GM12878 (cell line): ENCODE measurements at regions not wholly inside any gene's neighbourhood (a gene's known extent, or its start where the extent isn't known, plus 50 kb on each side); places are given as distances from the start of the nearest gene placed in this dataset.

Experiments
- ATAC-seq: fragments of 200-7000 bp; cut with Tn5 transposase; 3 replicates; pipeline ENCODE4 v1.9.1; 2020; ENCODE audit warnings: mild to moderate bottlenecking, moderate library complexity
- BruUV-seq: library from RNA; stranded (reverse); fragments of 400-500 nt; replicated peaks from 2 replicates; lab custom pipeline; 2021; lab: Mats Ljungman, UMichigan
- CTCF ChIA-PET: fragments of 300-600 bp; sonication (Branson Sonifier 250); formaldehyde crosslinking; extraction: SDS; loops from one replicate; lab custom pipeline; 2021; ENCODE audit warnings: inconsistent platforms; lab: Yijun Ruan, JAX
- POLR2A ChIA-PET: fragments of 350-600 bp; formaldehyde crosslinking; extraction: SDS; loops from one replicate; lab custom pipeline; 2021; ENCODE audit warnings: inconsistent platforms; lab: Charles Lee
- RAD21 ChIA-PET: fragments of 300-600 bp; sonication (Branson Sonifier 250); formaldehyde crosslinking; loops from one replicate; lab custom pipeline; 2023; ENCODE audit warnings: antibody characterized with exemption; ENCODE audit not compliant: unreplicated experiment; lab: Charles Lee
- SMC1A ChIA-PET: fragments of 300-600 bp; sonication (Branson Sonifier 250); formaldehyde crosslinking; loops from one replicate; lab custom pipeline; 2023; ENCODE audit not compliant: unreplicated experiment, uncharacterized antibody; lab: Charles Lee
- DNase-seq: peaks from one replicate; pipeline ENCODE4 v3.0.0-alpha.2; 2011; ENCODE audit warnings: low read depth, low spot score
- FAIRE-seq: peaks from 3 replicates; lab custom pipeline; 2011; peaks lifted over from hg19 to GRCh38; lab: Jason Lieb, UNC
- H2AFZ ChIP-seq: 2 replicates; pipeline ENCODE4 v1.6.0; 2011; ENCODE audit warnings: low read depth, low read length, control low read depth; ENCODE audit not compliant: control insufficient read depth
- H3K27ac ChIP-seq: 2 replicates; pipeline ENCODE4 v1.5.1; 2011; ENCODE audit warnings: control low read depth; ENCODE audit not compliant: control insufficient read depth, insufficient read depth
- H3K27me3 ChIP-seq, 2 experiments: replicated peaks in 1 of 2; 2 replicates each; pipeline versions ENCODE4 v1.6.0 to v1.6.1; 2011; ENCODE audit warnings: low read length in 1 of 2; ENCODE audit not compliant: control insufficient read depth in 2 of 2, insufficient read depth in 2 of 2
- H3K36me3 ChIP-seq, 2 experiments: 2 replicates each; pipeline ENCODE4 v1.5.1; 2011; ENCODE audit warnings: low read length in 1 of 2; ENCODE audit not compliant: control insufficient read depth in 2 of 2, insufficient read depth in 2 of 2
- H3K4me1 ChIP-seq: 2 replicates; pipeline ENCODE4 v1.6.1; 2011; ENCODE audit warnings: mild to moderate bottlenecking, low read length, moderate library complexity, mixed read lengths; ENCODE audit not compliant: control insufficient read depth, insufficient read depth
- H3K4me2 ChIP-seq: 2 replicates; pipeline ENCODE4 v1.6.0; 2011; ENCODE audit warnings: control low read depth; ENCODE audit not compliant: control insufficient read depth, insufficient read depth
- H3K4me3 ChIP-seq: fragments of 200-600 bp; sonication (generic); 2 replicates; pipeline ENCODE4 v1.5.1; 2016
- H3K79me2 ChIP-seq: 2 replicates; pipeline ENCODE4 v1.6.0; 2011; ENCODE audit warnings: low read length; ENCODE audit not compliant: control insufficient read depth, insufficient read depth
- H3K9ac ChIP-seq: 2 replicates; pipeline ENCODE4 v1.8.0; 2011; ENCODE audit warnings: low read length, control low read depth, mixed read lengths; ENCODE audit not compliant: control insufficient read depth, insufficient read depth
- H3K9me3 ChIP-seq: replicated peaks from 3 replicates; pipeline ENCODE4 v1.5.1; 2011; ENCODE audit warnings: mild to moderate bottlenecking, low read length; ENCODE audit not compliant: control insufficient read depth, insufficient read depth
- H4K20me1 ChIP-seq: 2 replicates; pipeline ENCODE4 v1.6.0; 2011; ENCODE audit not compliant: control insufficient read depth, insufficient read depth
- CBX5 ChIP-seq: sonication (generic); IDR thresholded peaks from 2 replicates; pipeline ENCODE4 v1.6.1; 2016; ENCODE audit warnings: low read depth, moderate library complexity, mild to moderate bottlenecking, inconsistent platforms
- DPF2 ChIP-seq: fragments of 450-650 bp; IDR thresholded peaks from 2 replicates; pipeline ENCODE4 v1.6.1; 2017; ENCODE audit warnings: mild to moderate bottlenecking
- HCFC1 ChIP-seq: fragments of 150-350 bp; IDR thresholded peaks from 2 replicates; pipeline ENCODE4 v1.6.1; 2014; ENCODE audit warnings: low read length
- MTA3 ChIP-seq: IDR thresholded peaks from 2 replicates; pipeline ENCODE4 v1.6.1; 2012; ENCODE audit warnings: low read length, inconsistent platforms, borderline replicate concordance
- NFIC ChIP-seq: IDR thresholded peaks from 2 replicates; pipeline ENCODE4 v1.6.1; 2012; ENCODE audit warnings: low read depth, mild to moderate bottlenecking, inconsistent platforms, low read length, moderate library complexity
- NFYA ChIP-seq: IDR thresholded peaks from 2 replicates; pipeline ENCODE4 v1.6.1; 2011; ENCODE audit warnings: low read depth, mild to moderate bottlenecking, low read length, improper control_type of control experiment, borderline replicate concordance
- NR2F1 ChIP-seq: fragments of 450-650 bp; conservative IDR thresholded peaks from 2 replicates; pipeline ENCODE4 v1.6.1; 2017; ENCODE audit warnings: mild to moderate bottlenecking
- SIN3A ChIP-seq: IDR thresholded peaks from 2 replicates; pipeline ENCODE4 v1.6.1; 2012; ENCODE audit warnings: low read depth, low read length, improper control_type of control experiment
- SMARCA5 ChIP-seq: fragments of 450-650 bp; IDR thresholded peaks from 2 replicates; pipeline ENCODE4 v1.6.1; 2017; ENCODE audit warnings: mild to moderate bottlenecking
- SP1 ChIP-seq: IDR thresholded peaks from one replicate; pipeline ENCODE4 v1.6.1; 2011; ENCODE audit warnings: low read depth, low read length
- SREBF2 ChIP-seq: IDR thresholded peaks from 2 replicates; pipeline ENCODE4 v1.6.1; 2012; ENCODE audit warnings: mild to moderate bottlenecking, low read length
- ZNF622 ChIP-seq: fragments of 450-650 bp; IDR thresholded peaks from 2 replicates; pipeline ENCODE4 v1.6.1; 2017; ENCODE audit warnings: mild to moderate bottlenecking, inconsistent platforms
- WGBS: methylation state at CpG from one replicate; pipeline ENCODE4 v1.1.6; 2016; ENCODE audit warnings: low lambda C conversion rate; ENCODE audit not compliant: insufficient replicate concordance, insufficient coverage; ENCODE audit errors: missing lambda C conversion rate; 5-methylcytosine and 5-hydroxymethylcytosine counted together
- in situ Hi-C: fragments of 300-500 bp; cut with MboI; formaldehyde crosslinking; loops from 9 replicates; pipeline ENCODE4 v1.14.3; 2018; ENCODE audit warnings: mixed read lengths
- intact Hi-C: fragments of 100-400 bp; cut with micrococcal nuclease; formaldehyde crosslinking; loops from one replicate; pipeline ENCODE4 v1.14.2; 2022; ENCODE audit not compliant: unreplicated experiment
- TF ChIP-seq, protein P1 (sequence below): fragments of 450-650 bp; IDR thresholded peaks from 2 replicates; pipeline ENCODE4 v1.6.1; 2018; ENCODE audit warnings: mild to moderate bottlenecking, low read depth, moderate library complexity; ENCODE audit not compliant: partially characterized antibody
- TF ChIP-seq, protein P2 (sequence below): IDR thresholded peaks from 2 replicates; pipeline ENCODE4 v1.6.1; 2011; ENCODE audit warnings: borderline replicate concordance, low read depth, mild to moderate bottlenecking, moderate library complexity, mixed read lengths, low read length; ENCODE audit not compliant: insufficient read depth; ENCODE audit errors: extremely low read length
- TF ChIP-seq, protein P3 (sequence below): IDR thresholded peaks from 2 replicates; pipeline ENCODE4 v1.6.1; 2012; ENCODE audit warnings: low read depth, low read length, improper control_type of control experiment
- TF ChIP-seq, protein P4 (sequence below): fragments of 450-650 bp; IDR thresholded peaks from 2 replicates; pipeline ENCODE4 v1.6.1; 2017; ENCODE audit warnings: borderline replicate concordance

DNA sequence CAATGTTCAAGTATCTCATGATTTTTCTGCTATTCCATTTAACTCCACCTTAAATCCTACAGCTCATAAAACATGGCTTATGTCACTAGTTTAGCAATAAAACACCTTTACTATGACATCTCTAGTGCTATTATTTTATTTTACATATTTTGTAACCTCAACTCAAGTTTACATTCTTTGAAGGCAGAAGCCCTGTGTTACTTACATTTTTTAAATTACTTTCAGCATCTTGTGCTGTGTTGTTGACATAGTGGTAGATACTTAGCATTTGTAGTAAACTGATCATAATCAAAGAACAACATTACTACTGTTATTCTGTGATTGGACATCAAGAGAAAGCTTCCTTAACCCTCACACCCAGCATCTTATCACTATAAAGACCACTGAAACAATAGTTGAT is 216.1 kb downstream of the BMP4 start:
- Histone ChIP-seq H2AFZ (no peak overlapping the region), H3K4me1 (no peaks in the 10 kb centered on the region), H3K9me3 (no peaks in the 10 kb centered on the region), H3K27me3 (no peaks in the 10 kb centered on the region), H3K27ac (no peak overlapping the region), H3K36me3 (no peaks in the 10 kb centered on the region), H3K4me3 (no peak overlapping the region), H3K4me2 (no peak overlapping the region), H4K20me1 (no peaks in the 10 kb centered on the region), H3K79me2 (no peaks in the 10 kb centered on the region), H3K9ac (no peak overlapping the region)
- FAIRE-seq: no peak
- ChIA-PET RAD21 (no interaction called here), CTCF (no interaction called here), POLR2A (no interaction called here), SMC1A (interaction anchor here (1.4 kb wide), 1 partner anchor 9 kb away, joined by 3 read pairs; no protein-coding TSS in a partner anchor)
- intact Hi-C loops (no loop called here), in situ Hi-C loops (no loop called here)
- TF ChIP-seq HCFC1: no peak
- no peak for TF ChIP-seq MTA3
- no peak for TF ChIP-seq ZNF622
- no peak for DNase-seq
- no peak for ATAC-seq
- BruUV-seq: no TSS peak

DNA sequence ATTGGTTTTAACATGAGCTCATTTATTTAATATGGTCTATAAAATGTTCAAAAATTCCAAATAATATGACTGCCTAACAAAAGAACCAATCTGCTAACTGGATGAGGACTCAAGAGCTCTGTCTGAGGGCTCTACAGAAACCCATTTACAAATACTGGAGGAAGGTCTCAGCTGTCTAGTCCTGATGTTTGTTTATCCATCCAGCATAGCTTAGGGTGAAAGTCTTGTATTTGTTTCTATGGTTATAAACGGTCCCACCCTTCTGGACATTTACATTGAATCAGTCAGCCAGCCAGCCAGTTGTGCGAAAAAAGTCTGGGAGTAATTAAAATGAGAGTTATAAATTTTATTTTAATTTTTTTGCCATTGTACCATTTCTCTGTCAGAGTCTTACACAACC is 220.7 kb downstream of the BMP4 start:
- RAD21 ChIA-PET: no interaction called here
- H3K9ac ChIP-seq: no peak overlapping the region
- no peaks in the 10 kb centered on the region for H3K9me3 ChIP-seq
- no peak overlapping the region for H3K4me3 ChIP-seq
- WGBS: 41% methylated on average over 2 of the region's 2 CpGs
- no peak overlapping the region for H3K4me2 ChIP-seq
- in situ Hi-C loops: no loop called here
- no peak overlapping the region for H2AFZ ChIP-seq
- BruUV-seq: no TSS peak
- intact Hi-C loops: no loop called here
- POLR2A ChIA-PET: interaction anchor here (0.6 kb wide), 1 partner anchor 123 kb away, joined by 5 read pairs; no protein-coding TSS in a partner anchor
- H4K20me1 ChIP-seq: no peaks in the 10 kb centered on the region
- H3K36me3 ChIP-seq: no peaks in the 10 kb centered on the region
- H3K27ac ChIP-seq: no peak overlapping the region
- CTCF ChIA-PET: no interaction called here
- no peaks in the 10 kb centered on the region for H3K27me3 ChIP-seq
- SMC1A ChIA-PET: no interaction called here
- no peaks in the 10 kb centered on the region for H3K79me2 ChIP-seq
- no peak for ATAC-seq
- no peak for FAIRE-seq
- no peak for DNase-seq
- no peaks in the 10 kb centered on the region for H3K4me1 ChIP-seq
- TF ChIP-seq SIN3A: no peak
- TF ChIP-seq, protein P1, sequence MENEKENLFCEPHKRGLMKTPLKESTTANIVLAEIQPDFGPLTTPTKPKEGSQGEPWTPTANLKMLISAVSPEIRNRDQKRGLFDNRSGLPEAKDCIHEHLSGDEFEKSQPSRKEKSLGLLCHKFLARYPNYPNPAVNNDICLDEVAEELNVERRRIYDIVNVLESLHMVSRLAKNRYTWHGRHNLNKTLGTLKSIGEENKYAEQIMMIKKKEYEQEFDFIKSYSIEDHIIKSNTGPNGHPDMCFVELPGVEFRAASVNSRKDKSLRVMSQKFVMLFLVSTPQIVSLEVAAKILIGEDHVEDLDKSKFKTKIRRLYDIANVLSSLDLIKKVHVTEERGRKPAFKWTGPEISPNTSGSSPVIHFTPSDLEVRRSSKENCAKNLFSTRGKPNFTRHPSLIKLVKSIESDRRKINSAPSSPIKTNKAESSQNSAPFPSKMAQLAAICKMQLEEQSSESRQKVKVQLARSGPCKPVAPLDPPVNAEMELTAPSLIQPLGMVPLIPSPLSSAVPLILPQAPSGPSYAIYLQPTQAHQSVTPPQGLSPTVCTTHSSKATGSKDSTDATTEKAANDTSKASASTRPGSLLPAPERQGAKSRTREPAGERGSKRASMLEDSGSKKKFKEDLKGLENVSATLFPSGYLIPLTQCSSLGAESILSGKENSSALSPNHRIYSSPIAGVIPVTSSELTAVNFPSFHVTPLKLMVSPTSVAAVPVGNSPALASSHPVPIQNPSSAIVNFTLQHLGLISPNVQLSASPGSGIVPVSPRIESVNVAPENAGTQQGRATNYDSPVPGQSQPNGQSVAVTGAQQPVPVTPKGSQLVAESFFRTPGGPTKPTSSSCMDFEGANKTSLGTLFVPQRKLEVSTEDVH: no peak
- no peak for TF ChIP-seq NR2F1
- no peak for TF ChIP-seq DPF2
- TF ChIP-seq, protein P2, sequence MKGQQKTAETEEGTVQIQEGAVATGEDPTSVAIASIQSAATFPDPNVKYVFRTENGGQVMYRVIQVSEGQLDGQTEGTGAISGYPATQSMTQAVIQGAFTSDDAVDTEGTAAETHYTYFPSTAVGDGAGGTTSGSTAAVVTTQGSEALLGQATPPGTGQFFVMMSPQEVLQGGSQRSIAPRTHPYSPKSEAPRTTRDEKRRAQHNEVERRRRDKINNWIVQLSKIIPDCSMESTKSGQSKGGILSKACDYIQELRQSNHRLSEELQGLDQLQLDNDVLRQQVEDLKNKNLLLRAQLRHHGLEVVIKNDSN: no peak
- no peak for TF ChIP-seq CBX5
- TF ChIP-seq NFYA: no peak
- TF ChIP-seq SP1: no peak
- TF ChIP-seq, protein P3, sequence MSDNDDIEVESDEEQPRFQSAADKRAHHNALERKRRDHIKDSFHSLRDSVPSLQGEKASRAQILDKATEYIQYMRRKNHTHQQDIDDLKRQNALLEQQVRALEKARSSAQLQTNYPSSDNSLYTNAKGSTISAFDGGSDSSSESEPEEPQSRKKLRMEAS: no peak
- TF ChIP-seq SREBF2: no peak
- TF ChIP-seq SMARCA5: no peak
- TF ChIP-seq, protein P4, sequence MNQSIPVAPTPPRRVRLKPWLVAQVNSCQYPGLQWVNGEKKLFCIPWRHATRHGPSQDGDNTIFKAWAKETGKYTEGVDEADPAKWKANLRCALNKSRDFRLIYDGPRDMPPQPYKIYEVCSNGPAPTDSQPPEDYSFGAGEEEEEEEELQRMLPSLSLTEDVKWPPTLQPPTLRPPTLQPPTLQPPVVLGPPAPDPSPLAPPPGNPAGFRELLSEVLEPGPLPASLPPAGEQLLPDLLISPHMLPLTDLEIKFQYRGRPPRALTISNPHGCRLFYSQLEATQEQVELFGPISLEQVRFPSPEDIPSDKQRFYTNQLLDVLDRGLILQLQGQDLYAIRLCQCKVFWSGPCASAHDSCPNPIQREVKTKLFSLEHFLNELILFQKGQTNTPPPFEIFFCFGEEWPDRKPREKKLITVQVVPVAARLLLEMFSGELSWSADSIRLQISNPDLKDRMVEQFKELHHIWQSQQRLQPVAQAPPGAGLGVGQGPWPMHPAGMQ: no peak
- no peak for TF ChIP-seq NFIC
